Heart right ventricle (tissue), 16 donors: ENCODE measurements at regions not wholly inside any gene's neighbourhood (a gene's known extent, or its start where the extent isn't known, plus 50 kb on each side); places are given as distances from the start of the nearest gene placed in this dataset.

ENCODE experiments used
- ATAC-seq, 8 donors: fragments of 200-7000 bp; cut with Tn5 transposase; one replicate each; pipeline ENCODE4 v1.9.1; 2020; ENCODE audit warnings: mild to moderate bottlenecking in 8 of 8, moderate library complexity in 8 of 8, moderate number of reproducible peaks in 1 of 8
- DNase-seq, 2 donors: peaks; one replicate each; pipeline ENCODE4 v3.0.0-alpha.2; 2020
- H3K27ac ChIP-seq, 10 donors: fragments of 200-600 bp; sonication (generic) in 2 of 10; one replicate each; pipeline versions ENCODE4 v1.5.0 to v1.8.0; 2020 to 2022; ENCODE audit warnings: mild to moderate bottlenecking in 3 of 10
- H3K27me3 ChIP-seq, 7 donors: fragments of 200-600 bp; one replicate each; pipeline ENCODE4 v1.8.0; 2021 to 2022; ENCODE audit warnings: mild to moderate bottlenecking in 2 of 7
- H3K36me3 ChIP-seq, 9 donors: fragments of 200-600 bp; sonication (generic) in 1 of 9; one replicate each; pipeline versions ENCODE4 v1.5.0 to v1.8.0; 2020 to 2022; ENCODE audit warnings: mild to moderate bottlenecking in 2 of 9
- H3K4me1 ChIP-seq, 9 donors: fragments of 200-600 bp; sonication (generic) in 1 of 9; one replicate each; pipeline versions ENCODE4 v1.5.0 to v1.8.0; 2020 to 2022; ENCODE audit warnings: mild to moderate bottlenecking in 4 of 9
- H3K4me3 ChIP-seq, 10 donors: fragments of 200-600 bp; sonication (generic) in 2 of 10; one replicate each; pipeline versions ENCODE4 v1.5.0 to v1.8.0; 2020 to 2022; ENCODE audit warnings: mild to moderate bottlenecking in 7 of 10, moderate library complexity in 2 of 10
- H3K9me3 ChIP-seq, 11 donors: fragments of 200-600 bp in 10 of 11; sonication (generic) in 2 of 11; one replicate each; pipeline versions ENCODE4 v1.5.0 to v1.8.0; 2013 to 2022; ENCODE audit warnings: mild to moderate bottlenecking in 2 of 11, control low read depth in 1 of 11, moderate library complexity in 1 of 11
- CTCF ChIP-seq, 9 donors: fragments of 200-600 bp; sonication (generic) in 2 of 9; IDR thresholded peaks; one replicate each; pipeline versions ENCODE4 v1.5.0 to v1.8.0; 2021 to 2022; ENCODE audit warnings: antibody characterized with exemption in 9 of 9, mild to moderate bottlenecking in 5 of 9, moderate library complexity in 1 of 9
- WGBS, 2 donors: extraction: QIAGEN DNeasy Blood & Tissue Kit; methylation state at CpG; one replicate each; pipeline ENCODE4 v1.1.7; 2013; ENCODE audit warnings: inconsistent platforms in 1 of 2; 5-methylcytosine and 5-hydroxymethylcytosine counted together
- intact Hi-C, 10 donors: fragments of 100-400 bp; cut with DNase I; formaldehyde crosslinking; loops; one replicate each; pipeline versions ENCODE4 v1.11.1 to v1.14.2; 2022
- donor health status: Arrhythmogenic right ventricular cardiomyopathy.
- donor health status: ischemic (EF 13 %, LVEDD 7.1; RV severe dilation, severe dysfunction).
- donor health status: healthy with polysubstance abuse.
- donor health status: DM: no; HTN: yes; CAD: no.
- donor health status: DM: no; HTN: no; CAD: no.
- donor health status: ischemic (EF 25% LVEDD 6.9; RV normal size, moderate dysfunction).
- donor health status: ischemic (EF 25% LVEDD 5.7; RV mildly dilated, moderate dysfunction).
- donor health status: healthy.
- donor health status: DM: yes; HTN: yes; CAD: no.
- donor health status: Ischemic cardiomyopathy.
- donor health status: ischemic (EF 35%, LVEDD 5.7; RV mildly dilated, moderate dysfunction).
- donor health status: nonischemic (EF 11% LVEDD 7.7; RV severe dilation, severe dysfunction).
- donor health status: DM: yes; HTN: yes; CAD: no.
- donor health status: PGD.
- donor health status: ischemic (EF 29% LVEDD 5.4; RV normal size, mild dysfunction).
- donor health status: nonischemic (EF 23%, LVEDD 6.1; RV moderate dilation, normal function).

DNA sequence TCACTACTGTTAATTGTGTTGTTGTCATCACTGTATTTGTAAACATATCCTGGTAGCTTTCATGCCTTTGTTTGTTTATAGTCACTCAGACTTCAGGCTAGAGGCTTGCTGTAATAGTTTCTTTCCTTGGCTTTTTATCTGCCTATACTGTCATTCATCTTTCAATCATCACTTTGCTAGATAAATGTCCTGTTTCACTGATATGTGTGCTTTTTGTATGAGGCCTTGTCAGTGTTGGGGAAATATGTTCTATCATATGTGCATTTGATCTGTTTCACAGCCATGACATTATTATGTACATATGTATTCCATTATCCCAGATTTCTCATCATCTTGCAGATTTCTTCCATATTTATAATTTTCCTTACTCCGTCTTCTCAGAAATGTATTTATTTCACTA, 558.9 kb upstream of the LRFN5 start:
- Histone ChIP-seq H3K27ac (no peak overlapping the region), H3K27me3 (no peaks in the 10 kb centered on the region), H3K4me3 (no peak overlapping the region), H3K4me1 (no peaks in the 10 kb centered on the region), H3K9me3 (no peaks in the 10 kb centered on the region), H3K36me3 (no peaks in the 10 kb centered on the region)
- DNase-seq (no peak), ATAC-seq (no peak)
- 0% methylated on average over 1 of the region's 1 CpG for WGBS, 2 donors
- no peak for TF ChIP-seq CTCF (IDR thresholded peaks at IDR 0.05)
- intact Hi-C loops, result no loop called here

DNA sequence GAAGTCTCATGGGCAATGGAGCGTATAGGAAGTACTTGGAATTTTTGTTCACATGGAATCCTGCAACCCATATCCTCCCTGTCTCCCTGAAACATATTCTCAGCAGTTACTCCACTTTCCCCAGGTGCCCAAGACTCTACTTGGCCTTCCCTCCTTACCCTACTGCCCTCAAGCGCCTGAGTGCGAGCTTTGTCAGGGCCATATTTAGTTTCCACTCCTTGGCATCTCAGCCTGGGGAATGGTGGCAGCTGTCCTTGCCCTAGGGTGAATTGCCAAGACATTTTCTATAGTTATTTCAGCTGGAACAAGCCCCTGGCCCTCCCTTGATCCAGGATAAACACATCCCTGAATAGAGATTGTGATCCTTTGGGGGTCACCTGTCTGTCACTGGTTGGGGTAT, 569.3 kb upstream of the LRFN5 start:
- no peak for TF ChIP-seq CTCF (IDR thresholded peaks at IDR 0.05)
- Histone ChIP-seq H3K4me1 (no peaks in the 10 kb centered on the region), H3K4me3 (no peak overlapping the region), H3K36me3 (no peaks in the 10 kb centered on the region), H3K27ac (no peak overlapping the region), H3K9me3 (peaks cover 0 to 11% (median 5%) of the 10 kb centered on the region in 11 donors), H3K27me3 (no peaks in the 10 kb centered on the region)
- ATAC-seq (no peak), DNase-seq (no peak)
- intact Hi-C loops, result no loop called here
- WGBS, 2 donors, result 57 to 87% methylated on average over 2 to 3 of the region's 3 CpGs

DNA sequence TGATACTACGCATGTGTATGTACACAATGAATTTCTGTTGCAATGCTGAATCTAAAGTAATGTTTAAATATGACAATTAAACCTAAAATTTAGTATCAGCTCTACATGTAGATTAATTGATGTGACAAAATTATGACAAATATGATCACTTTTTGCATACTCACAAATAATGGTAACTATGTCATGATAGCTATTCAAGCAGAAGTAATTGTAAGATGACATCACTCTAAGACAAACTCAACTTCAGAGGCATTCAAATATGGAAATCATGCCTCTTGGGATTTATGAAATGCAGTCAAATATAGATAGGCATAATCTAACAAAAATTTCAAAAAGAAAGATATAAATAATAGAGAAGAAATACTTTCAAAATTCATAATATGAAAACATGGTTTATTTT, 571.7 kb upstream of the LRFN5 start:
- intact Hi-C loops, result no loop called here
- no peaks in the 10 kb centered on the region for H3K4me1 ChIP-seq
- peaks cover 0 to 25% (median 9%) of the 10 kb centered on the region in 11 donors for H3K9me3 ChIP-seq
- no peak overlapping the region for H3K27ac ChIP-seq
- H3K27me3 ChIP-seq, result no peaks in the 10 kb centered on the region
- no peak overlapping the region for H3K4me3 ChIP-seq
- 81 to 92% methylated on average over 1 of the region's 1 CpG for WGBS, 2 donors
- no peak for TF ChIP-seq CTCF (IDR thresholded peaks at IDR 0.05)
- ATAC-seq (no peak), DNase-seq (no peak)
- H3K36me3 ChIP-seq, result no peaks in the 10 kb centered on the region

DNA sequence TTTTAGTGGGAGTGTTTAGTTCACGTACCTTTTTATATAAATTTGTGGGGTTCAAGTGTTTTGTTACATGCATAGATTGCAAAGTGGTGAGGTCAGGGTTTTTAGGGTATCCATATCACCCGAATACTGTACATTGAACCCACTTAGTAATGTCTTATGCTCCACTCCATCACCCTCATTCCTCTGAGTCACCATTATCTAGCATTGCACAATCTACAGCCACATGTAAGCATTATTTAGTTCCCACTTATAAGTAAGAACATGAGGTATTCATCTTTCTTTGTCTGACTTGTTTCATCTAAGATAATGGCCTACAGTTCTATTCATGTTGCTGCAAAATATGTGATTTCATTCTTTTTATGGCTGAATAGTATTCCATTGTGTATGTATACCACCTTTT, 583.7 kb upstream of the LRFN5 start:
- Histone ChIP-seq H3K4me3 (no peak overlapping the region), H3K27me3 (no peaks in the 10 kb centered on the region), H3K36me3 (no peaks in the 10 kb centered on the region), H3K9me3 (peaks cover 0 to 23% (median 0%) of the 10 kb centered on the region in 11 donors), H3K4me1 (no peaks in the 10 kb centered on the region), H3K27ac (no peak overlapping the region)
- TF ChIP-seq CTCF (IDR thresholded peaks at IDR 0.05), result no peak
- intact Hi-C loops, result no loop called here
- WGBS, 2 donors, result 79 to 84% methylated on average over 2 of the region's 2 CpGs
- DNase-seq (no peak), ATAC-seq (no peak)

- H3K36me3 ChIP-seq, result no peaks in the 10 kb centered on the region
- no peak for DNase-seq
- H3K27me3 ChIP-seq, result no peaks in the 10 kb centered on the region
- no peaks in the 10 kb centered on the region for H3K4me1 ChIP-seq
- intact Hi-C loops, result no loop called here
- TF ChIP-seq CTCF (IDR thresholded peaks at IDR 0.05), result no peak
- no peak overlapping the region for H3K27ac ChIP-seq
- ATAC-seq, result no peak
- H3K9me3 ChIP-seq, result peaks cover 0 to 2% (median 0%) of the 10 kb centered on the region in 11 donors
- WGBS, 2 donors, result 44 to 47% methylated on average over 4 of the region's 4 CpGs
- no peak overlapping the region for H3K4me3 ChIP-seq
Measured at GRCh38 chr14:41016213-41016612, 590.5 kb upstream of the LRFN5 start.
